Neuronal stem cell (in vitro differentiated cells): ENCODE measurements at regions not wholly inside any gene's neighbourhood (a gene's known extent, or its start where the extent isn't known, plus 50 kb on each side); places are given as distances from the start of the nearest gene placed in this dataset.

ENCODE experiments used
- DNase-seq: peaks from one replicate; pipeline ENCODE4 v3.0.0-alpha.2; 2013; ENCODE audit warnings: low spot score
- H2AFZ ChIP-seq: one replicate; pipeline ENCODE4 v1.6.1; 2013; ENCODE audit warnings: mild to moderate bottlenecking, low read length, inconsistent platforms
- H2AK5ac ChIP-seq: 2 replicates; pipeline ENCODE4 v1.6.1; 2013; ENCODE audit warnings: low read depth, mild to moderate bottlenecking, inconsistent platforms, low read length, moderate library complexity, mixed read lengths
- H2BK120ac ChIP-seq: 2 replicates; pipeline ENCODE4 v1.6.1; 2013; ENCODE audit warnings: low read depth, mild to moderate bottlenecking, inconsistent platforms, low read length, moderate library complexity, mixed read lengths
- H2BK12ac ChIP-seq: one replicate; pipeline ENCODE4 v1.6.1; 2013; ENCODE audit warnings: low read length, inconsistent platforms
- H2BK15ac ChIP-seq: 2 replicates; pipeline ENCODE4 v1.6.1; 2013; ENCODE audit warnings: mild to moderate bottlenecking, low read length, inconsistent platforms, mixed read lengths
- H2BK5ac ChIP-seq: one replicate; pipeline ENCODE4 v1.6.1; 2013; ENCODE audit warnings: inconsistent platforms, mild to moderate bottlenecking, low read length, moderate library complexity
- H3K14ac ChIP-seq: one replicate; pipeline ENCODE4 v1.6.1; 2013; ENCODE audit warnings: low read length, inconsistent platforms
- H3K18ac ChIP-seq: 2 replicates; pipeline ENCODE4 v1.6.1; 2013; ENCODE audit warnings: low read length, inconsistent platforms
- H3K23ac ChIP-seq: 2 replicates; pipeline ENCODE4 v1.6.1; 2013; ENCODE audit warnings: low read depth, mild to moderate bottlenecking, mixed read lengths, low read length, inconsistent platforms; ENCODE audit not compliant: poor library complexity
- H3K27ac ChIP-seq: replicated peaks from 3 replicates; pipeline ENCODE4 v1.5.1; 2013; ENCODE audit warnings: low read length, inconsistent platforms
- H3K27me3 ChIP-seq, 3 experiments: 2 replicates each; pipeline ENCODE4 v1.6.1; 2013; ENCODE audit warnings: low read length in 3 of 3, mild to moderate bottlenecking in 2 of 3, inconsistent platforms in 1 of 3, low read depth in 1 of 3, mixed read lengths in 1 of 3, moderate library complexity in 1 of 3; ENCODE audit not compliant: control insufficient read depth in 3 of 3, insufficient read depth in 3 of 3
- H3K36me3 ChIP-seq, 2 donors: replicated peaks in 1 of 2; 2 replicates each; pipeline ENCODE4 v1.6.1; 2013; ENCODE audit warnings: low read length in 2 of 2; ENCODE audit not compliant: control insufficient read depth in 2 of 2, insufficient read depth in 2 of 2
- H3K4ac ChIP-seq: 2 replicates; pipeline ENCODE4 v1.6.1; 2013; ENCODE audit warnings: inconsistent platforms, mild to moderate bottlenecking, low read length, moderate library complexity
- H3K4me1 ChIP-seq, 2 donors: 1 replicate in 1 of 2; 2 replicates in 1 of 2; pipeline ENCODE4 v1.6.1; 2013; ENCODE audit warnings: low read length in 2 of 2, low read depth in 1 of 2; ENCODE audit not compliant: control insufficient read depth in 2 of 2, insufficient read depth in 1 of 2
- H3K4me2 ChIP-seq: one replicate; pipeline ENCODE4 v1.6.1; 2013; ENCODE audit warnings: mild to moderate bottlenecking, low read length, inconsistent platforms; ENCODE audit not compliant: insufficient read depth, poor library complexity, severe bottlenecking
- H3K4me3 ChIP-seq, 2 donors: 2 replicates each; pipeline ENCODE4 v1.5.1; 2013; ENCODE audit warnings: low read length in 2 of 2, mild to moderate bottlenecking in 2 of 2, inconsistent platforms in 1 of 2, moderate library complexity in 1 of 2
- H3K79me1 ChIP-seq: one replicate; pipeline ENCODE4 v1.6.1; 2013; ENCODE audit warnings: low read depth, mild to moderate bottlenecking, inconsistent platforms, low read length, moderate library complexity
- H3K9ac ChIP-seq: one replicate; pipeline ENCODE4 v1.6.1; 2013; ENCODE audit warnings: mild to moderate bottlenecking, low read depth, low read length, inconsistent platforms; ENCODE audit not compliant: poor library complexity
- H3K9me3 ChIP-seq, 2 donors: replicated peaks in 1 of 2; 2 replicates each; pipeline versions ENCODE3 to v1.6.1; 2013; ENCODE audit warnings: low read length in 2 of 2, mild to moderate bottlenecking in 2 of 2, inconsistent platforms in 1 of 2, low read depth in 1 of 2, mixed read lengths in 1 of 2, moderate library complexity in 1 of 2; ENCODE audit not compliant: control insufficient read depth in 2 of 2, insufficient read depth in 1 of 2
- H4K8ac ChIP-seq: one replicate; pipeline ENCODE4 v1.6.1; 2013; ENCODE audit warnings: low read depth, mild to moderate bottlenecking, inconsistent platforms, low read length, moderate library complexity
- H4K91ac ChIP-seq: one replicate; pipeline ENCODE4 v1.6.1; 2013; ENCODE audit warnings: low read length, low read depth, mild to moderate bottlenecking, inconsistent platforms; ENCODE audit not compliant: poor library complexity
- WGBS, 2 donors: extraction: QIAGEN DNeasy Blood & Tissue Kit; methylation state at CpG; one replicate each; pipeline ENCODE4 v1.1.7; 2013; ENCODE audit warnings: missing lambda C conversion rate in 2 of 2, mixed read lengths in 1 of 2; ENCODE audit not compliant: insufficient read length in 2 of 2, insufficient replicate concordance in 1 of 2; ENCODE audit errors: extremely low coverage in 2 of 2; 5-methylcytosine and 5-hydroxymethylcytosine counted together

GRCh38 chr13:73607489-73608156, 526.6 kb downstream of the KLF12 start:
- no peak overlapping the region for H3K4me3 ChIP-seq
- H3K79me1 ChIP-seq = no peaks in the 10 kb centered on the region
- H3K4me1 ChIP-seq = no peaks in the 10 kb centered on the region
- H3K27me3 ChIP-seq = no peaks in the 10 kb centered on the region
- H3K23ac ChIP-seq = no peak overlapping the region
- DNase-seq = no peak
- no peak overlapping the region for H4K91ac ChIP-seq
- H3K27ac ChIP-seq = no peak overlapping the region
- H4K8ac ChIP-seq = no peak overlapping the region
- no peak overlapping the region for H2AK5ac ChIP-seq
- H3K9me3 ChIP-seq = no peaks in the 10 kb centered on the region
- no peak overlapping the region for H3K14ac ChIP-seq
- H2AFZ ChIP-seq = no peak overlapping the region
- H3K9ac ChIP-seq = no peak overlapping the region
- H3K36me3 ChIP-seq = no peaks in the 10 kb centered on the region
- H3K4ac ChIP-seq = no peak overlapping the region
- H2BK15ac ChIP-seq = no peak overlapping the region
- WGBS, 2 donors = no CpG with 5 or more reads among the region's 6 CpGs
- H3K4me2 ChIP-seq = no peak overlapping the region
- H2BK120ac ChIP-seq = no peak overlapping the region
- no peak overlapping the region for H2BK5ac ChIP-seq
- no peak overlapping the region for H2BK12ac ChIP-seq
- H3K18ac ChIP-seq = no peak overlapping the region

- Histone ChIP-seq H3K18ac (no peak overlapping the region), H3K23ac (no peak overlapping the region), H2BK12ac (no peak overlapping the region), H4K8ac (no peak overlapping the region), H3K4me3 (no peak overlapping the region), H3K14ac (no peak overlapping the region), H2BK15ac (no peak overlapping the region), H3K36me3 (no peaks in the 10 kb centered on the region), H2BK5ac (no peak overlapping the region), H3K27ac (no peak overlapping the region), H3K79me1 (no peaks in the 10 kb centered on the region), H3K9ac (no peak overlapping the region), H2AK5ac (no peak overlapping the region), H4K91ac (no peak overlapping the region), H3K4me2 (no peak overlapping the region), H3K9me3 (no peaks in the 10 kb centered on the region), H3K4ac (no peak overlapping the region), H2AFZ (no peak overlapping the region), H3K27me3 (no peaks in the 10 kb centered on the region), H3K4me1 (no peaks in the 10 kb centered on the region), H2BK120ac (no peak overlapping the region)
- no CpG with 5 or more reads among the region's 1 CpG for WGBS, 2 donors
- DNase-seq = no peak
These were observed 530.6 kb downstream of the KLF12 start for GRCh38 chr13:73603646-73604045.

- H4K8ac ChIP-seq = no peak overlapping the region
- H3K9ac ChIP-seq = no peak overlapping the region
- H3K4ac ChIP-seq = no peak overlapping the region
- H3K79me1 ChIP-seq = no peaks in the 10 kb centered on the region
- H2AFZ ChIP-seq = no peak overlapping the region
- DNase-seq = no peak
- no peaks in the 10 kb centered on the region for H3K4me1 ChIP-seq
- H3K23ac ChIP-seq = no peak overlapping the region
- H3K27me3 ChIP-seq = no peaks in the 10 kb centered on the region
- H3K4me3 ChIP-seq = no peak overlapping the region
- H3K9me3 ChIP-seq = no peaks in the 10 kb centered on the region
- no CpG with 5 or more reads among the region's 5 CpGs for WGBS, 2 donors
- no peak overlapping the region for H2BK5ac ChIP-seq
- no peak overlapping the region for H3K27ac ChIP-seq
- no peak overlapping the region for H3K18ac ChIP-seq
- no peak overlapping the region for H2BK15ac ChIP-seq
- no peak overlapping the region for H3K14ac ChIP-seq
- H4K91ac ChIP-seq = no peak overlapping the region
- H3K4me2 ChIP-seq = no peak overlapping the region
- no peak overlapping the region for H2AK5ac ChIP-seq
- H3K36me3 ChIP-seq = no peaks in the 10 kb centered on the region
- no peak overlapping the region for H2BK120ac ChIP-seq
- no peak overlapping the region for H2BK12ac ChIP-seq
These were observed 531.9 kb downstream of the KLF12 start for GRCh38 chr13:73602295-73602694.

- no peaks in the 10 kb centered on the region for H3K79me1 ChIP-seq
- no CpG with 5 or more reads among the region's 1 CpG for WGBS, 2 donors
- no peak overlapping the region for H3K23ac ChIP-seq
- no peaks in the 10 kb centered on the region for H3K4me1 ChIP-seq
- H3K14ac ChIP-seq = no peak overlapping the region
- no peak overlapping the region for H2AFZ ChIP-seq
- H2BK15ac ChIP-seq = no peak overlapping the region
- H2AK5ac ChIP-seq = no peak overlapping the region
- no peak overlapping the region for H3K4ac ChIP-seq
- no peak overlapping the region for H3K27ac ChIP-seq
- H2BK120ac ChIP-seq = no peak overlapping the region
- no peak overlapping the region for H4K8ac ChIP-seq
- H3K36me3 ChIP-seq = no peaks in the 10 kb centered on the region
- H3K9me3 ChIP-seq = no peaks in the 10 kb centered on the region
- H3K4me3 ChIP-seq = no peak overlapping the region
- H2BK5ac ChIP-seq = no peak overlapping the region
- H3K18ac ChIP-seq = no peak overlapping the region
- H4K91ac ChIP-seq = no peak overlapping the region
- no peak overlapping the region for H3K4me2 ChIP-seq
- no peak overlapping the region for H2BK12ac ChIP-seq
- no peaks in the 10 kb centered on the region for H3K27me3 ChIP-seq
- DNase-seq = no peak
- H3K9ac ChIP-seq = no peak overlapping the region
These were observed 532.5 kb downstream of the KLF12 start for GRCh38 chr13:73601708-73602107.
